ENCODE measurements at regions not wholly inside any gene's neighbourhood (a gene's known extent, or its start where the extent isn't known, plus 50 kb on each side); places are given as distances from the start of the nearest gene placed in this dataset.

- no peak for DNase-seq
- Histone ChIP-seq H3K27me3 (no peaks in the 10 kb centered on the region), H3K27ac (no peak overlapping the region), H3K9me3 (no peaks in the 10 kb centered on the region), H3K4me3 (no peak overlapping the region), H3K4me1 (no peaks in the 10 kb centered on the region), H3K9ac (ENCODE audit: low read depth in 2 of 2, low read length in 2 of 2) (no peak overlapping the region), H3K36me3 (no peaks in the 10 kb centered on the region)
- TF ChIP-seq CTCF (IDR thresholded peaks at IDR 0.05), result no peak
- intact Hi-C loops (cut with DNase I), result no loop called here
These were observed 274.9 kb upstream of the MGAT4C start for GRCh38 chr12:86530996-86531655.

GRCh38 chr12:86526060-86526595 is 269.9 kb upstream of the MGAT4C start:
- Histone ChIP-seq H3K36me3 (no peaks in the 10 kb centered on the region), H3K27me3 (no peaks in the 10 kb centered on the region), H3K27ac (no peak overlapping the region), H3K4me1 (no peaks in the 10 kb centered on the region), H3K9ac (ENCODE audit: low read depth in 2 of 2, low read length in 2 of 2) (no peak overlapping the region), H3K4me3 (no peak overlapping the region), H3K9me3 (no peaks in the 10 kb centered on the region)
- intact Hi-C loops (cut with DNase I), result no loop called here
- DNase-seq, result no peak
- TF ChIP-seq CTCF (IDR thresholded peaks at IDR 0.05), result no peak

GRCh38 chr12:86523844-86524243 is 267.7 kb upstream of the MGAT4C start:
- Histone ChIP-seq H3K9me3 (no peaks in the 10 kb centered on the region), H3K27me3 (no peaks in the 10 kb centered on the region), H3K4me1 (no peaks in the 10 kb centered on the region), H3K4me3 (no peak overlapping the region), H3K9ac (ENCODE audit: low read depth in 2 of 2, low read length in 2 of 2) (no peak overlapping the region), H3K36me3 (no peaks in the 10 kb centered on the region), H3K27ac (no peak overlapping the region)
- DNase-seq, result no peak
- TF ChIP-seq CTCF (IDR thresholded peaks at IDR 0.05), result no peak
- intact Hi-C loops (cut with DNase I), result no loop called here

GRCh38 chr12:86521870-86522269 is 265.7 kb upstream of the MGAT4C start:
- TF ChIP-seq CTCF (IDR thresholded peaks at IDR 0.05), result no peak
- Histone ChIP-seq H3K9me3 (no peaks in the 10 kb centered on the region), H3K27ac (no peak overlapping the region), H3K9ac (ENCODE audit: low read depth in 2 of 2, low read length in 2 of 2) (no peak overlapping the region), H3K4me1 (no peaks in the 10 kb centered on the region), H3K4me3 (no peak overlapping the region), H3K27me3 (no peaks in the 10 kb centered on the region), H3K36me3 (no peaks in the 10 kb centered on the region)
- intact Hi-C loops (cut with DNase I), result no loop called here
- no peak for DNase-seq

- no peak overlapping the region for H3K9ac ChIP-seq (ENCODE audit: low read depth in 2 of 2, low read length in 2 of 2)
- DNase-seq, result no peak
- H3K9me3 ChIP-seq, result no peaks in the 10 kb centered on the region
These were observed 257.0 kb upstream of the MGAT4C start for GRCh38 chr12:86513226-86513625.

More at GRCh38 chr12:86513226-86513625, 257.0 kb upstream of the MGAT4C start:
- Histone ChIP-seq H3K27me3 (no peaks in the 10 kb centered on the region), H3K4me1 (no peaks in the 10 kb centered on the region), H3K4me3 (no peak overlapping the region), H3K27ac (no peak overlapping the region), H3K36me3 (no peaks in the 10 kb centered on the region)
- no peak for TF ChIP-seq CTCF (IDR thresholded peaks at IDR 0.05)
- intact Hi-C loops (cut with DNase I), result no loop called here
